G401 (cell line): ENCODE measurements at regions not wholly inside any gene's neighbourhood (a gene's known extent, or its start where the extent isn't known, plus 50 kb on each side); places are given as distances from the start of the nearest gene placed in this dataset.

Experiments
- DNase-seq: peaks from one replicate; pipeline ENCODE4 v3.0.0-alpha.2; 2015; ENCODE audit warnings: low spot score
- in situ Hi-C: cut with HindIII; loops from 2 replicates; pipeline ENCODE4 v1.10.0; 2016; ENCODE audit warnings: low sequenced_read_pairs, mixed read lengths

- no peak for DNase-seq
- in situ Hi-C loops, result no loop called here
Observed at GRCh38 chr10:128473396-128473795, 347.2 kb upstream of the MKI67 start.

GRCh38 chr10:128473911-128474310 lies 347.7 kb upstream of the MKI67 start:
- no peak for DNase-seq
- in situ Hi-C loops, result no loop called here

GRCh38 chr10:128474571-128474970 lies 348.3 kb upstream of the MKI67 start:
- DNase-seq, result no peak
- in situ Hi-C loops, result no loop called here

- in situ Hi-C loops, result no loop called here
- no peak for DNase-seq
Observed at GRCh38 chr10:128475686-128476367, 349.6 kb upstream of the MKI67 start.

- in situ Hi-C loops, result no loop called here
- no peak for DNase-seq
Observed at GRCh38 chr10:128476368-128476725, 350.1 kb upstream of the MKI67 start.

- in situ Hi-C loops, result no loop called here
- DNase-seq, result no peak
Observed at GRCh38 chr10:128476845-128477244, 350.6 kb upstream of the MKI67 start.

- in situ Hi-C loops, result no loop called here
- no peak for DNase-seq
Observed at GRCh38 chr10:128480601-128481000, 354.4 kb upstream of the MKI67 start.

- in situ Hi-C loops, result no loop called here
- no peak for DNase-seq
Observed at GRCh38 chr10:128481152-128481840, 355.1 kb upstream of the MKI67 start.

GRCh38 chr10:128482052-128482451 lies 355.8 kb upstream of the MKI67 start:
- in situ Hi-C loops, result no loop called here
- no peak for DNase-seq

GRCh38 chr10:128483216-128483615 lies 357.0 kb upstream of the MKI67 start:
- in situ Hi-C loops, result no loop called here
- no peak for DNase-seq

GRCh38 chr10:128484041-128484440 lies 357.8 kb upstream of the MKI67 start:
- DNase-seq, result no peak
- in situ Hi-C loops, result no loop called here

GRCh38 chr10:128485701-128486235 lies 359.5 kb upstream of the MKI67 start:
- in situ Hi-C loops, result no loop called here

GRCh38 chr10:128487517-128487916 lies 361.3 kb upstream of the MKI67 start:
- DNase-seq, result no peak
- in situ Hi-C loops, result no loop called here

More at GRCh38 chr10:128485701-128486235, 359.5 kb upstream of the MKI67 start:
- DNase-seq, result no peak

GRCh38 chr10:128489324-128490247 lies 363.4 kb upstream of the MKI67 start:
- no peak for DNase-seq
- in situ Hi-C loops, result no loop called here

- DNase-seq, result no peak
- in situ Hi-C loops, result no loop called here
Observed at GRCh38 chr10:128491686-128492085, 365.5 kb upstream of the MKI67 start.

GRCh38 chr10:128493811-128494210 lies 367.6 kb upstream of the MKI67 start:
- DNase-seq, result no peak
- in situ Hi-C loops, result no loop called here

GRCh38 chr10:128494665-128495064 lies 368.4 kb upstream of the MKI67 start:
- no peak for DNase-seq
- in situ Hi-C loops, result no loop called here

GRCh38 chr10:128497660-128498377 lies 371.6 kb upstream of the MKI67 start:
- in situ Hi-C loops, result no loop called here
- DNase-seq, result no peak

GRCh38 chr10:128498378-128498730 lies 372.1 kb upstream of the MKI67 start:
- in situ Hi-C loops, result no loop called here
- no peak for DNase-seq
